GM13976 (cell line): ENCODE measurements at regions not wholly inside any gene's neighbourhood (a gene's known extent, or its start where the extent isn't known, plus 50 kb on each side); places are given as distances from the start of the nearest gene placed in this dataset.

Experiments
- DNase-seq: peaks from one replicate; pipeline ENCODE4 v3.0.0; 2012; ENCODE audit warnings: low spot score
- in situ Hi-C: fragments of 300-500 bp; cut with MboI; formaldehyde crosslinking; loops from one replicate; pipeline ENCODE4 v1.12.0; 2022; ENCODE audit warnings: low sequenced_read_pairs, mixed read lengths, inconsistent platforms; ENCODE audit not compliant: unreplicated experiment
- TF ChIP-seq, protein P1 (sequence below): IDR thresholded peaks from 2 replicates; pipeline ENCODE4 v1.5.1; 2012; ENCODE audit warnings: borderline replicate concordance, mild to moderate bottlenecking; ENCODE audit not compliant: insufficient read depth; ENCODE audit errors: extremely low read depth, missing control alignments, control extremely low read depth

DNA sequence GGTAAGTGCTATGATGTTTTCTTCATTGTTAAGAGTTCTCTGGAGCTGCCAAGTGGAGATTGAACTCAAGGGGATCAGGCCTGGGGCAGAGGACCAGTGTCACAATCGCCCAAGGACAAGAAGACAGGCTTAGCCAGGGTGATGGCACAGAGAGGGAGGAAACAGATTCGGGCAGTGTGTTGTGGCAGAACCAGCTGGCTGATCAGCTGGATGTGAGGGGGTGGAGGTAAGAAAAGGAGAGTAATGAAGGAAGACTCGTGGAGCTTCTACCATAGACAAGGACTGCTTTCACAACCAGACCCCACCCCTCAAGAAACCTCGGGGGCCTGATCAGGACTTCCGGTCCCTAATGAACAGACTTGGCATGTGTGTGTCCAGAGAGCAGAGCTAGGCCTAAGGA lies 60.9 kb upstream of the LINGO1 start:
- TF ChIP-seq, protein P1, sequence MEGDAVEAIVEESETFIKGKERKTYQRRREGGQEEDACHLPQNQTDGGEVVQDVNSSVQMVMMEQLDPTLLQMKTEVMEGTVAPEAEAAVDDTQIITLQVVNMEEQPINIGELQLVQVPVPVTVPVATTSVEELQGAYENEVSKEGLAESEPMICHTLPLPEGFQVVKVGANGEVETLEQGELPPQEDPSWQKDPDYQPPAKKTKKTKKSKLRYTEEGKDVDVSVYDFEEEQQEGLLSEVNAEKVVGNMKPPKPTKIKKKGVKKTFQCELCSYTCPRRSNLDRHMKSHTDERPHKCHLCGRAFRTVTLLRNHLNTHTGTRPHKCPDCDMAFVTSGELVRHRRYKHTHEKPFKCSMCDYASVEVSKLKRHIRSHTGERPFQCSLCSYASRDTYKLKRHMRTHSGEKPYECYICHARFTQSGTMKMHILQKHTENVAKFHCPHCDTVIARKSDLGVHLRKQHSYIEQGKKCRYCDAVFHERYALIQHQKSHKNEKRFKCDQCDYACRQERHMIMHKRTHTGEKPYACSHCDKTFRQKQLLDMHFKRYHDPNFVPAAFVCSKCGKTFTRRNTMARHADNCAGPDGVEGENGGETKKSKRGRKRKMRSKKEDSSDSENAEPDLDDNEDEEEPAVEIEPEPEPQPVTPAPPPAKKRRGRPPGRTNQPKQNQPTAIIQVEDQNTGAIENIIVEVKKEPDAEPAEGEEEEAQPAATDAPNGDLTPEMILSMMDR: no peak
- DNase-seq: no peak
- in situ Hi-C loops: no loop called here

DNA sequence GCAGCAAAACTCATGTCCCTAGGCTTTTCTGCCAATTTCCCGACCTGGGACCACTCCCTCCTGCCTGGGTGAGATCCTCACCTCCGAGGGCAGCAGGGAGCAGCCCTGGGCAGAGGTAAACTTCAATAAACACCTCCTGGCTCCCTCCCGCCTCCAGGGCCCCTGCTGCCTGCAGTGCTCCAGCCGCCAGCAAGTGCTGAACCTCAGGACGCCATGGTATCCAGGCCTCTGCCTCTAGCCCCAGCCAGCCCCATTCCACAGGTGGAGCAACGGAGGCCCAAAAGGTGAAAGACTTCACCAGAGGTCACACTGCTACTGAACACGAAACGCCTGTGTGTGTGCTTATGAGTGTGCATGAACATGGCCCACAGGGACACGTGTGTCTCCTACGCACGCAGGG lies 59.9 kb upstream of the LINGO1 start:
- DNase-seq: no peak
- TF ChIP-seq, protein P1: no peak
- in situ Hi-C loops: no loop called here

DNA sequence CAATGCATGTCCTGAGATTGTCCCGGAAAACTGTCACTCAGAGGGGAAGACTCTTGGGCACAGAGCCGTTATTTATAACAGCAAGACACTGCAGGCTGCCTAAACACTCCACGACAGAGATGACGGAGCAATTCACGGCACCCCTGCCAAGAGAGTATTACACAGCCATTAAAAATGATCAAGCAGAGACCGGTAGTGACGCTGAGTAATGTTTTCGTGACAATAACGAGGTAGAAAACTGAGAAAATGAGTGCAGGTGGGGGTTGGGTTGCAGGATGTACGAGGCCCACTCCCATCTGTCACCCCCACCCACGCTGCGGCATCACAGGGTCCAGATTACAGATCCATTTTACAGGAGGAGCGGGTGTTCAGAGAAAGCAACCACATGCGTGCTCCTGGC lies 58.9 kb upstream of the LINGO1 start:
- in situ Hi-C loops: no loop called here
- DNase-seq: no peak
- TF ChIP-seq, protein P1: no peak

DNA sequence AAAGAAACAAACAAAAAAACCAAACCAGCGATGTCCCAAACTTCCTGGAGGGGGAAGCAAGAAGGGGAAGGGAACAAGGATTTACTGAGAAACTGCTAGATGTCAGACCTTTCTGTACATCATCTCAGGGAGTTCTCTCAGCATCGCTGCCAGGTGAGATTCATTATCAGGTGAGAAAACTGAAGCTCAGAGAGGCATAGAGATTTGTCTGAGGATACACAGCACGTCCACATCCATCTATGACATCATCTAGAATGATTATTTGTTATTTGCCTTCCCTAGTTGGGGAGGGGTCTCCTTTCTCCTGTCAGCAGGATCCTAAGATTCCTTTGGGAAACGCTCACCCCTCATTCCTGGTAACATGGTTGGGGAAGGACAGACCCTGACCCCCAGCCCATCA lies 57.1 kb upstream of the LINGO1 start:
- DNase-seq: no peak
- in situ Hi-C loops: no loop called here
- TF ChIP-seq, protein P1: no peak

DNA sequence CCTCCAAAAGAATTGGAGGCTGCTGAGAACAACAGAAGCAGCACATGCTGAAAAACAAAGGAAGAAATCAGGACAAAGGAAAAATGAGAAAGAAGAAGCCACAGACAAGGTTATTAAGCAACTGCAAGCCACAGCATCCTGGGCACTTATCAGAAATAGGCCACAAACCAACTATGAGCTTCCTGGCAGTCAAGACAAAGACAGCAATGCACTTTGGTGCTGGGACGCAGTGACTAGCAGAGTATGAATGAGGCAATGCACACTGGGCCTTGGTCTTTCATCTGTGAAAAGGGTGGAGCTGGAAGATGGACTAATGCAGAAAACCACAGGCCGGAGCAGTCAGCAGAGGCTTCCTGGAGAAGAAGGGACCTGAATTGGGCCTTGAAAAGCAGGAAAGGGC lies 56.0 kb upstream of the LINGO1 start:
- no peak for DNase-seq
- TF ChIP-seq, protein P1: no peak
- in situ Hi-C loops: no loop called here

DNA sequence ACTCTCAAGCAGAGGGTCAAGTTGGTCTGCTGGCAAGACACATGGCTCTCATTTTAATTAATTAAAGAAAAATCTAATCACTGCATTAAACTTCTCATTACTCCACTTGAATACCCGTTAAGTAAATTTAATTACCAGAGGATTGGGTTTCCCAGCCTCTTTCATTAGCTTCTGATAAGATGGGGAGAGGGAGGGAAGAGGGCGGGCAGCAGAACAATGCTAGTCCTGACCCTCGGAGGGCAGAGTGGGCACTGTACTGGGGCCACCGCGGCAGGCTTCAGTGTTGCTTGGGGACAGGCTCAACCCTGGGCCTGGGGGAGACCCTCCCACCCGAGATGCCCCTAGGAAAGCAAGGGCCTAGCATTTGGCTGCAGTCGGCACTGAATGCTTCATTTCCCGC lies 55.6 kb upstream of the LINGO1 start:
- no peak for DNase-seq
- in situ Hi-C loops: no loop called here

More for the DNA sequence above, 55.6 kb upstream of the LINGO1 start:
- TF ChIP-seq, protein P1: no peak
